GM21390 (cell line): ENCODE measurements at regions not wholly inside any gene's neighbourhood (a gene's known extent, or its start where the extent isn't known, plus 50 kb on each side); places are given as distances from the start of the nearest gene placed in this dataset.

Experiments
- ATAC-seq: cut with Tn5 transposase; IDR thresholded peaks from one replicate; pipeline ENCODE4 v1.9.1; 2021; ENCODE audit not compliant: unreplicated experiment

DNA sequence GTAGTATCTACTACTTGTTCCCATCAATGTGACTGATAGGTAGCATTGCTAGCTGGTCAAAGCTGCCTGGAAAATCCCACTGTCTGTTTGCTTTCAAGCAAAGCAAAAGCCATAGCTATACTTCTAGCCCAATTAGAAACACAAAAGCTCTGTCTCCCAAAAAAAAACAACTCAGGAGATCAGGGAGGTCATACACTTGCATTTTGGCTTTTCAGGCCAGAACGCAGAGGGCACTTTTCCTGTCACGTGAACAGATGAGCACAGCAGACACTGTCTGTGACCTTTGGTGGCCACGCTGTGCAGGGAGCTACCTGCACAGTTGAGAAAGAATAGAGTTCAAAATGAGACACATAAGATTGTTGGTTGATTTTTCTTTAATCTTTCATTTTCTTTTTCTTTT, 441.7 kb upstream of the PDZRN3 start:
- no peak for ATAC-seq

DNA sequence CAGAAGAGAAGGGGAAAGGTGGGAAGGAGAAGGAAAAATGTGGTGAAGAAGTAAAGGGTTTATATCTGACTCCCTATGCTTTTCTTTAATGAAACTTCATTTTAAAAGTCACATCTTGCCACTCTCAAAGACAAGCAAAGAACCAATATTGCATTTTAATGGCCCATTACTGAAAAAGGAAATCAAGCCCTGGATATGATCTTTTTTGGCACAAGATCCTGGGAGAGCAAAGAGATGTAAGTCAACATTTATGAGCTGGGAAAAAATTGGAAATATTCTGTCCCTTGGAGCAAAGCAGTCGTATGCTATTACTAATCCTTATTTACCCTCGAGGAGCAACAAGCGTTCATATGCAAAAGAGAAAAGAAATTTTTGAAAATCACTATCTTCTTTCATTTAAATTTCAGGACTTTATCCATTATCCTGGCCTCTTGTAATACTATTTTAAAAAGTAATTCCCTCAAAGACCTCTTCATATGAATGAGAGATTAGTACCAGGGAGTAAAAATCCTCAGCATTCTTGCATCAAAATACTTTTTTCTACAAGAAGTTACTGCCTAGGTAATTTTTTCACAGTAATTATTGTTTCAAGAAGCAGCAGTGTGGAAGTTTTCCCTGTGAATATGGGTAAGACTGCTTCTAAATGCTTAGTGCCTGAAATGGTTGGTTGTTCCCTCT, 435.3 kb upstream of the PDZRN3 start:
- no peak for ATAC-seq

DNA sequence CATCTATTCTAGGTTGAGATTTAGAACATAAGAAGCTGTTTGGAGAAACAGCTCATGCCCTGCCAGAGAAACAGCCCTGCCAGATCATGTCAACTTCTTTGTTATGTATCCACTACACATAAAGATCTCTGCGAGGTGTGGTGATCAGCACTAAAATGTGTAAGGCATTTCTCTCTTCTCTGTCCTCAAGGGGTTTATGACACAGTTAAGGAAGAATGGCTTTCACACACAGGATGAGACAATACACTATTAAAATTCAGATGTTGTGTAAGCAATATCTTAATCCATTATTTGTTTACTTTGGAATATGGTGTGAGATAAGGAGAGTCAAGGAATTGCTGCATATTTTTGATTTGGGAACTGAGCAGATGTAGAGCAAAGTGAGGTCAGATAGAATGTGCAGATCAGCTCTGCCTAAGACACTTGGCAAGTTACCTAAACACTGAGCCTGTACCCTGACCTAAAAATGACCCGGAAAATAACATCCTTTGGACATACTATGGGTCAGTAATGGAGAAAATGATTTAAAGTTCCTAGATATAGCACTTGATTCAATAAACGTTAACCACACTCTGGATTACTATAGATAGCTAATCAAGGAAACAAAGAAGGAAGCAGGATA, 434.7 kb upstream of the PDZRN3 start:
- no peak for ATAC-seq

DNA sequence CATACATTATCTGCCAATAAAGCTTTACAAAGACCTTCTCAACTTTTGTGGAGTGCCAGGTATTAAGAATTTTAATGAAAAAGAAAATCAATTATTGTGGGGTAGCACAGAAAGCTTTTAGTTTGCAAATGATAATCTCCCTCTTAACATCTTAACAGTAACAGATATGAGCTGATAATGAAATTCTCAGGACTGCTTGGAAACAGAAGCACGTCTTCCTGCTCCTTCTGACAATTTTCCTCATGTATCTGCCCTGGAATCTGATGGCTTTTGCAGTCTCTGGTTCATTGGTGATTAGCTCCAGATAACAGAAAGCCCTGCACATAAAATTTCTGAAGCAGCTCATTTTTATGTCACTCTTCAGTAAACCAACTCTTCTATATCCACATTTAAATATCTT, 432.4 kb upstream of the PDZRN3 start:
- no peak for ATAC-seq

DNA sequence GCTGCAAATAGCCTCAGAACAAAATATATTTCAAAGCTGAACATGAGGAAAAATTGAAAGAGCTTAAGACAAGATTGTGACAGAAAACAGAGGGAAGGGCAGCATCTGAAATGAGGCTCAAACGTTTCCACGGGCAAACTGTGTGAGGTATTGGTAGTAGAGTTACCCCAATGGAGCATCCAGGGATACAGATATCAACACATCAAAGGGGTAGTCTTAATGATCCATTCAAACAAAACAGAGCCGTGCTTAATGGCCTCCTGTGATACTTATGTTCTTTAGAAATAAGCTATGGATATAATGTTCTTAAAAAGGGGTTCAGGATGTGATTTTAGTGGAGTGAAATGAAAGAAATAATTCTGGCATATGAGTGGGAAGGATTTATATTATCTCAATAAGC, 430.3 kb upstream of the PDZRN3 start:
- ATAC-seq = no peak

DNA sequence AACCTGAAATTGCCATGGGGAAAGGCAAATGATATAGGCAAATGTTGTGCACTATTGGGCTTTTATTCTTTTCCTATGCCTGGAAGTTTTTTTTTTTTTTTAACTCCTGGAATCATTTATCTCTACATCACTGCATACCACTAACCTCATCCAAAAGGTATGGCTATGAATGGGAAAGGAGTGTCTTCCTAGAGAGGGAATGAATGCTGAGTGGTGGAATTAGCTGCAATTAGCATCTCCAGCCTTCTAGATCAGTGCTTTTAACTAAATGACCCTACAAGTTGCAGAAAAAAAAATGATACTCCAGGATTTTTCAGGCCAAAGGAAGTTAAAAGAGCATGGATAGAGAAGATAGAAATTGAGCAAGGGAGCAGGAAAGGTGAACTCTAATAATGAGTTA, 429.8 kb upstream of the PDZRN3 start:
- no peak for ATAC-seq

DNA sequence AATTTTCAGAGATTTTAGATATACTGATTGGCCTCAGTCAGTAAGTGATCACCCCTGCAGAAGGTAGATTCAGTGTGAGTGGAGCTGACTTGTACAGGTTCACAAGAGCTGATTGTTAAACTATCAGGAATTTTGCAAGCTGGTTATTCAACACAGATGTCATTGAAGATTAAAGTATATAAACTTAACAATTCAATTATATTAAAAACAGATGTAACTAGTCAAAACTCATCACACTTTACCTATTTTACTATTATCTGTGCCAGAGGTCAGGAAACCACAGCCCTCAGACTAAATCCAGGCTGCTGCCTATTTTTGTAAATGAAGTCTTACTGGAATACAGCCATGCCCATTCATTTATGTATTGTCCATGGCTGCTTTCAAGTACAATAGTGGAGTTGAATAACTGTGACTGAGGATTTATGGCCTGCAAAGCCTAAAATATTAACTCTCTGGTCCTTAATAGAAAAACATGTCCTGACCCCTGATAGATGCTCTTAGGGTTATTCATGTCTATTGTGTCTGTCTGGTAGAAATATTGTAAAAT, 429.3 kb upstream of the PDZRN3 start:
- no peak for ATAC-seq

DNA sequence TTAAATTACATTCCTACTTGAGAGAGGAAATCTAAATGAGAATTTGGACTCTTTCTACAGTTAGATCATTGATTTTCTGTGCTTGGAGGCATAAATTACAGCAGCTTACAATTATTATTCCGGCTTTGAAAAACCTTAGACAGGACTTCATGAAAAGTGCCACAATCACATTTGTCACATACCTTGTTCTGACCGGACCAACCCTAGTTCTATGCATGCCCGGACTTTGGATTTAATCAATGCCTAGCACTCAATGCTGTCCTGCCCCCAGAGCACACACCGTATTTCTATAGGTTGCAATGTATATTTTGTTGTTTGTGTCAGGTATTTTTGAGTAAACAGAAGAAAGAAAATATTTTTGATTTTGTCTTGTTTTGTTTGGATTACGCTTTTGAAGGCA, 424.7 kb upstream of the PDZRN3 start:
- ATAC-seq = no peak

DNA sequence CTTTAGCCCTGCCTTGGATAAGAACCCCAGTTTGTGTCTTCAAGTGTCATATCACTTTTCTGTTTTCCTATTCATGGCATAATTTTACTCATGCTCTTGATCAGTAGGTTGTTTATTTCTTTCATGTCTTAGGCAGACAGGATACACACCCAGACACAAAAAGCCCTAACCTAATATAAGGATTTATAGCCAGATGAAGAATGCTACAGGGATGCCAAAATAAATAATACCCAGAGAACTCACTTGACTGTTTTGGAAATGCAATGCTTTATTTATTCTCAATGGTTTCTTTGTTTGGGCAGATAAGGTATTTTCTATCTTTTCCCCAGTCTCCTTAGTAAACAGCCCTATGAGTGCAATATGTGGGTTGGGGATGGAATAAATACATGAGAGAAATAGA, 424.0 kb upstream of the PDZRN3 start:
- no peak for ATAC-seq

DNA sequence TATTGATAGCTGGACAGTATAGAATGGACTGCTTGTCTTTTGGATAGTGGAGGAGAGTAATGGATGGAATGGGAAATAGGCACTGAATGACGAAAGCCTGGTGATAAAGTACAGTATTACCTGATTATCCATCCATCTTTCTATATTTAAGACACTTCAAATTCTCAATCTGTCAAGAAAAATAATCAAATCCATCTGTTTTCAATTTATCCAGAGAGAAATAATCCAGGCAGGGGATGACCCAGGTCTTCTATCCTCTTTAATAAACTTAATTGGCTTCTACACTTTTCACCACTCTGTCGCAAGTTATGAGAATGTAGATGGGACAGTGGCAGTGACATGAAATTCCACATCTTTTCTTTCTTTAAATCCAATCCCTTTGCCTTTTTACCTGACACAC, 420.3 kb upstream of the PDZRN3 start:
- ATAC-seq = no peak

DNA sequence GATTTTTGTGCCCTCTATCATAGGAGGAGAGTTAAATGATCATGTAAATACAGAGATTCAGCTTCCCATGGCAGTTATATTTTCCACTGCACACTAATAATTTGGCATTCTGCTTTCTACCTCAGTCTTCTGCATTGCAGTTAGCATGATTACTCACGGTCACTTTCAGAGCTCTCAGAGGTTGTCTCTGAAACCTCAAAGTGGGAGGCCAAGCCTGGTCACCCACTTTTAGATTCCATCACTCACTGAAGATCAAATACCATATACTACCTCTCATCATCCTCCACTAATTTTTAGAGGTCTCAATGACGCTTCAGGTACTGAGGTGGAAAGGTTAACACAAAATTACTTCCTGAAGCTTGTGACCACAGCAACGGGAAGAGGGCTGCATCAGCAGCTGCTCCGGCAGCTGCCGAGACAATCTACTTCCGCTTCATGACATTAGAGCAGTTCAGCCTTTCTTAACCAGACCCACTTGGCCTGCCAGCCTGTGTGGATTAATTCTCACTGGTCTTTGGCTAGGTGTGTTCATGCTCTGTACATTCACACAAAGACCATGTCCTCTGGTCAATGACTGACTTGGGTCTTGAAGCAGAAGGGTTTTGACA, 416.4 kb upstream of the PDZRN3 start:
- ATAC-seq = no peak

DNA sequence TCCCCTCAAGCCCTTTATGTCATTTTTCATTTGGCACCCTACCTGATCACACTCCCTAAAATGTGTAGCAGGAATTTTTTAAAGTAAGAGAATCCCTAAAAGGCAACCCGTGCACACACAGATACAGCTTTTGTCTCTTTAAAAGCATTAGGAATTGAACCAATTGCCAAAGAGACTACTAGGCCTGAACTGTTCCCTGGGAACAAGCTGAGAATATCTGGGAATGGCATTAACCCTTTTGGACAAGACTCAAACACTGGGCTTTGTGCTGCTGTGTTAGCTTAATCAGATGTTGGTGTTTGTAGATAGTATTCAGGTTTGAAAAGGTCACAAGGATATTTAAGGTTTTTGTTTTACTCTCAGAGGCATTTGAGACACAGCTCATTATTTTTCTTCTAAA, 414.4 kb upstream of the PDZRN3 start:
- no peak for ATAC-seq

DNA sequence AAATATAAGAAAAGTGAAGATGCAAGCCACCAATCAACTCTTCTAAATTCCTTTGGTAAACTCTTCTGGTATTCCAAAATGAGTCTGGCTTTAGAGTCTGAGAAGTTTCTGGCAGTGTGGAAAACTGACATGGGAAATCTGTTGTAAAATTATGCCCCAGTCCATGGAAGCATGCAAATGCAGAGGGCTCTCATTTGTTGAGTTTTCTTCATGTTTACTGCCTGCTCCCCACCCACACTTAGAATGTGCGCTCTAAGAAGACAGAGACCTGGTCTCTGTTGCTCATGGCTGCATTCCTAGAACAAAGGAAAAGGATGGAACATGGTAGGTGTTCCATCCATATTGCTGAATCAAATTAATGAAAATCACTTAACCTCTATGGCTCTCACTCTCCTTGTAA, 411.8 kb upstream of the PDZRN3 start:
- no peak for ATAC-seq

DNA sequence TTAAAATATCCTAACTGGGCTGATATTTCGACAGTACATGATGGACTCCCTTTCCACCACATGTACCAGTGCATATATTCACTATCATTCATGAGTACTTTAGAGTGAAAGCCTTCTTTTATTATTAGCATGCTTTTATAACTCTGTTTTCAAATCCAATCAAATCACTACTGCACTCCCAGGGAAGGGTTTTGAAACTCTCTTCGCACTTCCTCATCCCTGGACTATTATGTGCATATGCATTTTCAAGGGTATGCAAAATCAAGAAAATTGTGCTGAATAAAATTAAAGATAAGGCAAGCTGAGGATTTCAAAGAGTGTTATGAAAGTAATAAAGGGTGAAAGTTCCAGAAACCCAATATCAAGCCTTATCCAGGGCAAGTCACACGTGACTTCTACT, 411.4 kb upstream of the PDZRN3 start:
- ATAC-seq = no peak

DNA sequence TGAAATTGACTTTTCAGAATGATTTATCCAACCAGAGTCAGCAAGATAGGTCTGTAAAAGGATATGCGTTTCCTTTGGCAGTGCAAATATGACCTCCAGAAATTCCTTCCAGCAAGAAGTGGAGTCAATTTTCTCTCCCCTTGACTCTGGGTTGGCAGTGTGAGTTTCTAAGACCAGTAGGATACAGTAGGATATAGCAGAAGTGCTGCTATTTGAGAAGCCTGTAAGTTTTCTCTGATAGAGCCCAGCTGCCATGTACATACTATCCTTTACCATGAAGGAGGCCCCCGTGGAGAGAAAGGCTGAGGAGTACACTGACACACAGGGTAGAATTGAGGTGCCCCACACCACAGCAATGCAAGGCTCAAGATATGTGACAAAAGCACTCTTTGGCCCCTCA, 409.1 kb upstream of the PDZRN3 start:
- ATAC-seq = no peak

DNA sequence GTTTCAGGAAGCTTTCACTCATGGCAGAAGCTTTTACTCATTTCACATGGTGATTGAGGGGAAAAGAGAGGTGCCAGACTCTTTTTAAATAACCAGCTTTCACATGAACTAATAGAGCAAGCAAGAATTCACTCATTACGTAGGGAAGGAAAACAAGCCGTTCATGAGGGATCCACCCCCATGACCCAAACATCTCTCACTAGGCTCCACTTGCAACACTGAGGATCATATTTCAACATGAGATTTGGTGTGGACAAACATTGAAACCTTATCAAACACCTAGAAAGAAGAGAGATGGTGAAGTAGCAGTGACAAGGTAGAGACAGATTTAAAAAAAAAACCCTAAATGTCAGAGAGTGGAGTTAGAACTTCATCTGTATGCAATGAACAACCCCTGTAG, 408.6 kb upstream of the PDZRN3 start:
- no peak for ATAC-seq

DNA sequence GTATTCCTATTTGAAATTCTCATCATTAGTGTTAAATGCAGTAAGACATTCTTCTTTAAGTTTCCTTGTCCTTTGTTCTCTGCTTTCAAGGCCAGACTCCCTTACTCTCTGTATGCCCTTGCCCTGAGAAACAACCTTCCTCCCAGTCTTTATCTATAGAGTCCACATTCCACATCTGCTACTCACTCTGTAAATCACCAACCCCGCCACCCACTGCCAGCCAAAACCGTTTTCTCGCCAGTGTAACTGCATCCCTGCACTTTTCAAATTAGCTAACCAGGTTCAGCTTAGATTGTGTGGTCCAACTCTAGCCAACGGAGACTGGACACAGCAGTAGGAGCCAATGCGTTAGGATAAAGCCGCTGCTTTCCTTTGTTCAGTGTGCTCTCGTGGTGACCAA, 402.4 kb upstream of the PDZRN3 start:
- no peak for ATAC-seq

DNA sequence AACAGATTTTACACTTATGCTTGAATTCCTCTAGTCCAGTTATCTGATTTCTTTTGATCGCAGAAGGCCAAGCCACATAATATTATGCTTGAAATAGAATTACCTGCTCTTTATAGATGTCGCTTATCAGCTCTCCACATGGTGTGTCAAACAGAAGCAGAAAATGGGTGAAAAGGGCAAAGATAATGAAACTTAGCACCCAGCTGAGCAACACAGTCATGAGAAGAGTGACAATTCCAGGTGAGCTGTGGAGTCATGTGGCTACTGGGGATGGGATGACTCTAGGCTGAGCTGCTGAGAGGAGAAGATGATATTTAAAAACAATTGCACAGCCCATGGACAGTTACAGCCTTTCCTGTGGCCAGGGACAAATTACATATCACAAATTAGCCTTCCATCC, 398.7 kb upstream of the PDZRN3 start:
- no peak for ATAC-seq

DNA sequence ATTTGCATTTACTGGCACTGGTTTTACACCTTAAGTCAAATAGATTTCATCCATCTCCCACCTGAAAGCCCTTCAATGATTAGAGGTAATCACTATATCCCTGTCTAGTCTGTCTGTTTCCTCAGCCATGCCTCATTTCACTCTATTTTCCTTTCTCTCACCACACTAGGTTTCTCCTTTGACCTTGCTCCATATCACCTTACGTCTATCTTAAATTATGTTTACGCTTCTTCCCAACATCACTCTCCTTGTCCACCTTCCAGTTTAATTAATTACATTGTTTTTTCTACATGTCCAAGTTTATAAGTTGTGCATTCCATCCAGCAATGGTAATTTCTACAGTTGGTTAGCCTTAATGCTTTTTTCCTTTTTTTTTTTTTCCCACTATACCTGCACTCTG, 396.7 kb upstream of the PDZRN3 start:
- no peak for ATAC-seq

DNA sequence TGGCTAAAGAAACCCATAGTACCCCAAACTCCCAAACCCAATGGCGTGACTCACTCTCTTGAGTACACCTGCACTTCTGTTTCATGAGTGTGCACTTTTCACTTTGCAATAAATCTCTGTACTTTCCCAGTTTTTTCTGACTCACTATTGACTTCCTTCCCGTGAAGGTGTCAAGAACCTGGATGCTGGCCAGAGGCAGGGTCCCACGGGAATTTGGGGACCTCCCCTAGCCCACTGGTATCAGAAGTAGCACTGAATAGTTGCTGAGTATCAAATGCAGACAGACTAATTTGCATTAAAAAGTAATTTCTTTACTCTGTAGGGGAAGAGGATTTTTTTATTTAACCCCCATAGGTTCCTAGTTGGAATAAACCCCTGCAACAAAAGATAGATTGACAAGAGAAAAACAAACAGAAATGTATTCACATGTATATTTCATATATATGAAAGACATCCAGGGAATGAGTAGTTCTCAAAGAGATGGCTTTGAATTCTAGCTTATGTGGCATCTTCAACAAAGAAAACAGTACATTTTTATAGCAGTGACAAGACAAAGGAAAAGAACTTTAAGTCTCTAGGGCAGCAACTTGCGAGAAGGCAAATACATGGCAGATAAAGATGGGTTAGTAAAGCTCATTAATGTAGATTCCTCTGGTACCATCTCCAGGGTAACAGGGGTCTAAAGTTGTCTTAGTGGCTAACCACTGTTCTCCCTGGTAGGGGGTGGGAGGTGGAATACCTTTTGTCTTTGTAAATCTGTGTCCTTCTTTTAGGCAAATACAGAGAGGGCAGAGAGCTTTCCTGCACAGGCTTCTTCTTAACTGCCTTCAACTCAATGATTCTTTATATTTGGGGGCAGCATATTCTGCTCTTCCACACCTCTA, 385.5 kb upstream of the PDZRN3 start:
- no peak for ATAC-seq

DNA sequence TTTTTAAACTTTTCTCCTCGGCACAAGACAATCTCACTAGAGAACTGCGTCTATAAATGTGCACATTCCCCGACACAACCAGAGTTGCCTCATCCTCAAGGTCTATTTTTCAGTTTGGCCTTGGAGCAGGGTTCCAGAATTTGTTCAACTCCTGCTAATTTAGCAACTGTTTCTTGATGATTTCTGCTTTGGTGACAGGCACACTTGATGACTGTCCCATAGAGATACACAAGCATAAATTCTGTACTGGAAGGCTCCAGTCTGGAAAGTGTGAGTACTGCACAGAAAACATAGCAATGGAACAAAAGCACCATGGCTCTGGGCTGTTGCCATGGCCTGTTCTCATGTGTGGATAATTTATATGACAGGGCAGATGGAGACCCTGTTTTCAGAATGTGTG, 379.6 kb upstream of the PDZRN3 start:
- no peak for ATAC-seq

DNA sequence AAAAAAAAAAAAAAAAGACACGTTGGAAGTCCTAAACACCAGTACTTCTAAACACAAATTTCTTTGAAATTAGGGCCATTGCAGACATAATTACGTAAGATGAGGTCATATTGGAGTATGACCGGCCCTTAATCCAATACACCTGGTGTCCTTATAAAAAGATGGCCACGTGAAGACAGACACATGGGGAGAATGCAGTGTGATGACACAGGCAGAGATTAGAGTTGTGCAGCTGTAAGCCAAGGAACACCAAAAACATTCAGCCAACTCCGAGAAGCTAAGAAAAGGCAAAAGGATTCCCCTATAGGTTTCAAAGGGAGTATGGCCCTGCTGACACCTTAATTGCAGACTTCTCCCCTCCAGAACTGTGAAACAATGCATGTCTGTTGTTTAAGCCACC, 379.0 kb upstream of the PDZRN3 start:
- no peak for ATAC-seq
